OCI-LY1 (cell line): ENCODE measurements at regions not wholly inside any gene's neighbourhood (a gene's known extent, or its start where the extent isn't known, plus 50 kb on each side); places are given as distances from the start of the nearest gene placed in this dataset.

Experiments
- H2AFZ ChIP-seq: fragments of 200-600 bp; sonication (generic), shearing (Covaris generic); 2 replicates; pipeline ENCODE4 v1.6.0; 2014; ENCODE audit warnings: antibody characterized with exemption, mild to moderate bottlenecking, low read length
- H3F3A ChIP-seq: fragments of 200-600 bp; sonication (generic), shearing (Covaris generic); 2 replicates; pipeline ENCODE4 v1.6.0; 2014; ENCODE audit warnings: mild to moderate bottlenecking, antibody characterized with exemption, low read length, moderate library complexity; ENCODE audit not compliant: insufficient read depth
- H3K27ac ChIP-seq: fragments of 200-600 bp; sonication (generic); 2 replicates; pipeline ENCODE4 v1.5.1; 2014; ENCODE audit warnings: low read length, mixed run types, mild to moderate bottlenecking, low read depth; ENCODE audit not compliant: poor library complexity, severe bottlenecking
- H3K27me3 ChIP-seq: fragments of 200-600 bp; sonication (generic); 2 replicates; pipeline ENCODE4 v1.6.0; 2014; ENCODE audit warnings: antibody characterized with exemption, mild to moderate bottlenecking, low read length, moderate library complexity; ENCODE audit not compliant: insufficient read depth
- H3K36me3 ChIP-seq: fragments of 200-600 bp; sonication (generic); 2 replicates; pipeline ENCODE4 v1.6.1; 2014; ENCODE audit warnings: mild to moderate bottlenecking, antibody characterized with exemption, low read length, moderate library complexity, mixed read lengths; ENCODE audit not compliant: insufficient read depth
- H3K4me1 ChIP-seq: fragments of 200-600 bp; sonication (generic); 2 replicates; pipeline ENCODE4 v1.5.1; 2014; ENCODE audit warnings: mild to moderate bottlenecking, low read length, moderate library complexity; ENCODE audit not compliant: insufficient read depth, severe bottlenecking
- H3K4me2 ChIP-seq: fragments of 200-600 bp; sonication (generic), shearing (Covaris generic); 2 replicates; pipeline ENCODE4 v1.6.1; 2014; ENCODE audit warnings: low read length
- H3K4me3 ChIP-seq: fragments of 200-600 bp; sonication (generic); 2 replicates; pipeline ENCODE4 v1.5.1; 2014; ENCODE audit warnings: low read length, low read depth, mild to moderate bottlenecking, mixed read lengths; ENCODE audit not compliant: poor library complexity, severe bottlenecking
- H3K79me2 ChIP-seq: fragments of 200-600 bp; shearing (Covaris generic); 2 replicates; pipeline ENCODE4 v1.6.1; 2016; ENCODE audit warnings: mixed run types, low read length, mixed read lengths; ENCODE audit not compliant: insufficient read depth
- H3K9ac ChIP-seq: fragments of 200-600 bp; sonication (generic), shearing (Covaris generic); 2 replicates; pipeline ENCODE4 v1.6.1; 2014; ENCODE audit warnings: mild to moderate bottlenecking, low read length, mixed read lengths
- H3K9me2 ChIP-seq: fragments of 200-600 bp; sonication (generic), shearing (Covaris generic); 2 replicates; pipeline ENCODE4 v1.6.1; 2014; ENCODE audit warnings: low read depth, mild to moderate bottlenecking, low read length, mixed read lengths
- H3K9me3 ChIP-seq: fragments of 200-600 bp; shearing (Covaris generic); 2 replicates; pipeline ENCODE4 v1.6.1; 2014; ENCODE audit warnings: low read length, mixed read lengths
- H4K20me1 ChIP-seq: fragments of 200-600 bp; sonication (generic), shearing (Covaris generic); 2 replicates; pipeline ENCODE4 v1.6.0; 2016; ENCODE audit warnings: mild to moderate bottlenecking, low read length; ENCODE audit not compliant: insufficient read depth
- CTCF ChIP-seq: fragments of 200-600 bp; sonication (generic), shearing (Covaris generic); IDR thresholded peaks from 2 replicates; pipeline ENCODE4 v1.5.1; 2017; ENCODE audit warnings: mild to moderate bottlenecking, antibody characterized with exemption, low read length, moderate library complexity, mixed read lengths
- EZH2 ChIP-seq: fragments of 200-600 bp; sonication (generic), shearing (Covaris generic); IDR thresholded peaks from 2 replicates; pipeline ENCODE4 v1.8.0; 2017; ENCODE audit warnings: borderline replicate concordance, mixed run types, mild to moderate bottlenecking, antibody characterized with exemption, low read length, moderate library complexity, mixed read lengths

DNA sequence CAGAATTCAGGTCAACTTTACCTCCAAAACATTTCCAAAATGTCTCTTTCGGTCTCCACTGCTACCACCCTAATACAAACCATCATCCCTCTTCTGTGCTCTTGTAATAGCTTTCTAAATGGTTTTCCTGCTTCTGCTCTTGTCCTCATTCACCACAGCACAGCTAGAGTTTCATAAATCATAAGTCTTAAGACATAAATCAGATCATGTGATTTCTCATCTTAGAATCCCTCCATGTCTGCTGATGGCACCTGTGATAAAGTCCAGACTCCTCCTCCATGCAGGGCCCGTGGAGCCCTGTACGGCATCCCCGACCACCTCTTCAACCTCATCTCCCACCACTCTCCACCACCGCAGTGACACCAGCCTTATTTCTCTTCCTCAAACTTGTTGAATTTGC lies 212.3 kb upstream of the MKLN1 start:
- Histone ChIP-seq H3K27ac (no peak overlapping the region), H3K4me2 (no peak overlapping the region), H4K20me1 (no peaks in the 10 kb centered on the region)

GRCh38 chr7:131117439-131117838 lies 210.2 kb upstream of the MKLN1 start:
- no peaks in the 10 kb centered on the region for H4K20me1 ChIP-seq
- TF ChIP-seq EZH2, result no peak
- no peak for TF ChIP-seq CTCF
- H3K9me2 ChIP-seq, result no peaks in the 10 kb centered on the region
- peaks cover 26% of the 10 kb centered on the region for H3K4me1 ChIP-seq
- H3K9ac ChIP-seq, result no peak overlapping the region
- H3F3A ChIP-seq, result no peaks in the 10 kb centered on the region
- H3K4me2 ChIP-seq, result no peak overlapping the region
- H3K27ac ChIP-seq, result no peak overlapping the region
- peaks cover 5% of the 10 kb centered on the region; the same call in 1 of the 2 replicates for H3K36me3 ChIP-seq
- no peak overlapping the region for H2AFZ ChIP-seq
- peaks cover 22% of the 10 kb centered on the region for H3K9me3 ChIP-seq
- H3K27me3 ChIP-seq, result no peaks in the 10 kb centered on the region
- no peaks in the 10 kb centered on the region for H3K79me2 ChIP-seq
- no peak overlapping the region for H3K4me3 ChIP-seq

More for the DNA sequence above, 212.3 kb upstream of the MKLN1 start:
- Histone ChIP-seq H2AFZ (no peak overlapping the region), H3K9ac (no peak overlapping the region), H3F3A (no peaks in the 10 kb centered on the region), H3K79me2 (peaks cover 7% of the 10 kb centered on the region), H3K9me2 (no peaks in the 10 kb centered on the region), H3K4me3 (no peak overlapping the region), H3K36me3 (peaks cover 5% of the 10 kb centered on the region; the same call in 1 of the 2 replicates), H3K9me3 (peaks cover 22% of the 10 kb centered on the region), H3K27me3 (no peaks in the 10 kb centered on the region), H3K4me1 (peaks cover 34% of the 10 kb centered on the region)
- no peak for TF ChIP-seq CTCF
- no peak for TF ChIP-seq EZH2

- Histone ChIP-seq H3K4me2 (no peak overlapping the region), H3F3A (0 out of 2 replicates have a peak, but pooled peaks cover 5% of the 10 kb centered on the region), H3K9me3 (peaks cover 22% of the 10 kb centered on the region), H3K36me3 (no peaks in the 10 kb centered on the region; the same call in 1 of the 2 replicates), H2AFZ (no peak overlapping the region), H3K9me2 (no peaks in the 10 kb centered on the region), H3K4me1 (peaks cover 37% of the 10 kb centered on the region), H3K4me3 (no peak overlapping the region), H3K27me3 (no peaks in the 10 kb centered on the region), H3K27ac (no peak overlapping the region), H4K20me1 (no peaks in the 10 kb centered on the region), H3K79me2 (no peaks in the 10 kb centered on the region), H3K9ac (no peak overlapping the region)
- TF ChIP-seq EZH2, result no peak
- TF ChIP-seq CTCF, result no peak
These were observed 208.3 kb upstream of the MKLN1 start for GRCh38 chr7:131119381-131119780.
